ENCODE measurements at regions not wholly inside any gene's neighbourhood (a gene's known extent, or its start where the extent isn't known, plus 50 kb on each side); places are given as distances from the start of the nearest gene placed in this dataset.

DNA sequence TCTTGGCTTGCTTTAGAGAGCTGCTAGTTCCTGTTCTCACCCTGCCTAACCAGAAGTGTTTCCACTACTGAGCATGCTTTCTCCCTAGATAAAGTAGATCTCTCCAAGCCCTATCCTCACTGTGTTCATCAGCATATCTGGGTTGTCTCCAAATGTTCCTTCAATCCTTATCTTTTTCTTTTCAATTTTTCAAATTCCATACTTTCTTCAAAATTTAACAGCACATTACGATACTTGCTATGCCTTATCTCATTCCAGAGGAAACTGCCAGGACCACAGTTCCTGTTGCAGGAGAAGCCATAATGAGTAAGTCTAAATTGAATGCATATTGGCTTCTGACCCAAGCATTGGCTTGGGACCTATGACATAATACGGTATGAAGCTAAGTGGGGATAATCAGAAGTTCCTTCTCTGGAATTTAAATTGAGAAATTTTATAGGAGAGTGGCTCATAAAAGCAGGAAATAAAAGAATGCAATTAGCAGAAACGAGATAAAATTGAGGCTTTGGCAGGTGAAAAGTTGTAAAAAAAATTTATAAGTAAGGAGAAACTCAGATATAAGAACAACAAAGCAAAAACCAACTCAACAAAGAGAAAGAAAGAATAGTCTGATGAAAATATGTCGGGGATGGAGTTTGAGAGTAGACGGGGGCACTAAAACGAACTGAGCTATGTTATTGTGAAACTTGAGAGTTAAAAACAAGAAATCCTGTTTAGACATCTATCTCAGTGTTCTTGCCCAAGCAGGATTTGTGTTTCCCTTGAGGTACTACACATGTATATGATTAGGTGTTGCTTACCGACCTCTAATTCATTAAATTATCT is 631.7 kb upstream of the CCDC54 start:
- TF ChIP-seq, protein P1, sequence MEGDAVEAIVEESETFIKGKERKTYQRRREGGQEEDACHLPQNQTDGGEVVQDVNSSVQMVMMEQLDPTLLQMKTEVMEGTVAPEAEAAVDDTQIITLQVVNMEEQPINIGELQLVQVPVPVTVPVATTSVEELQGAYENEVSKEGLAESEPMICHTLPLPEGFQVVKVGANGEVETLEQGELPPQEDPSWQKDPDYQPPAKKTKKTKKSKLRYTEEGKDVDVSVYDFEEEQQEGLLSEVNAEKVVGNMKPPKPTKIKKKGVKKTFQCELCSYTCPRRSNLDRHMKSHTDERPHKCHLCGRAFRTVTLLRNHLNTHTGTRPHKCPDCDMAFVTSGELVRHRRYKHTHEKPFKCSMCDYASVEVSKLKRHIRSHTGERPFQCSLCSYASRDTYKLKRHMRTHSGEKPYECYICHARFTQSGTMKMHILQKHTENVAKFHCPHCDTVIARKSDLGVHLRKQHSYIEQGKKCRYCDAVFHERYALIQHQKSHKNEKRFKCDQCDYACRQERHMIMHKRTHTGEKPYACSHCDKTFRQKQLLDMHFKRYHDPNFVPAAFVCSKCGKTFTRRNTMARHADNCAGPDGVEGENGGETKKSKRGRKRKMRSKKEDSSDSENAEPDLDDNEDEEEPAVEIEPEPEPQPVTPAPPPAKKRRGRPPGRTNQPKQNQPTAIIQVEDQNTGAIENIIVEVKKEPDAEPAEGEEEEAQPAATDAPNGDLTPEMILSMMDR (IDR thresholded peaks at IDR 0.05; ENCODE audit: unreplicated experiment in 3 of 3), result no peak
- peaks cover 5% of the 10 kb centered on the region for H3K4me1 Mint-ChIP-seq
- peaks cover 3% of the 10 kb centered on the region for H3K9me3 Mint-ChIP-seq
- H3K4me3 Mint-ChIP-seq, result no peak overlapping the region
- no peaks in the 10 kb centered on the region for H3K36me3 Mint-ChIP-seq (ENCODE audit: low read depth)
- peak overlapping the region in 1 of 3 experiments; percentile 25 for H3K27ac Mint-ChIP-seq
- H3K27me3 Mint-ChIP-seq (ENCODE audit: low read depth), result no peaks in the 10 kb centered on the region

DNA sequence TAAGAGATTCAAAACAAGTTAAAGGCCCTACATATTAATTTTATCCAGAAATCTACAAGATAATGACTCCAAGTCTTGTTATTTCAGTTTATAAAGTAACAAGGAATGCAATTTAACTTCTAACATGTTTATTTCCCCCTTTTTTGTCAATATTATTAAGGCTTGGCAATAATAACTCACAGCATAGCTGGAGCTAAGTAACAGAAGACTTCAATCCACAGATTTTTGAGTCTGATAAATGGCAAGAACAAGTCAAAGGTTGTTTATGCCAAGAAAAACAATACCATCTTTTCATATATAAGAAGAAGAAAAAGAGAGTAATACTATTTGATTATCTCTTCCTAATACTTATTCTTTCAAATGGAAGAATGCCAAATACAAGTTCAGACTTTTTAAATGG is 631.0 kb upstream of the CCDC54 start:
- H3K9me3 Mint-ChIP-seq, result peaks cover 3% of the 10 kb centered on the region
- TF ChIP-seq, protein P1 (IDR thresholded peaks at IDR 0.05; ENCODE audit: unreplicated experiment in 3 of 3), result no peak
- no peak overlapping the region for H3K27ac Mint-ChIP-seq
- H3K4me3 Mint-ChIP-seq, result no peak overlapping the region
- H3K27me3 Mint-ChIP-seq (ENCODE audit: low read depth), result no peaks in the 10 kb centered on the region
- H3K36me3 Mint-ChIP-seq (ENCODE audit: low read depth), result no peaks in the 10 kb centered on the region
- peaks cover 5% of the 10 kb centered on the region for H3K4me1 Mint-ChIP-seq

GRCh38 chr3:106748472-106749262 is 628.6 kb upstream of the CCDC54 start:
- TF ChIP-seq, protein P1 (IDR thresholded peaks at IDR 0.05; ENCODE audit: unreplicated experiment in 3 of 3), result no peak
- Mint-ChIP-seq H3K9me3 (peaks cover 9% of the 10 kb centered on the region), H3K4me1 (peaks cover 5% of the 10 kb centered on the region), H3K4me3 (no peak overlapping the region), H3K27ac (no peak overlapping the region), H3K36me3 (ENCODE audit: low read depth) (no peaks in the 10 kb centered on the region), H3K27me3 (ENCODE audit: low read depth) (no peaks in the 10 kb centered on the region)

DNA sequence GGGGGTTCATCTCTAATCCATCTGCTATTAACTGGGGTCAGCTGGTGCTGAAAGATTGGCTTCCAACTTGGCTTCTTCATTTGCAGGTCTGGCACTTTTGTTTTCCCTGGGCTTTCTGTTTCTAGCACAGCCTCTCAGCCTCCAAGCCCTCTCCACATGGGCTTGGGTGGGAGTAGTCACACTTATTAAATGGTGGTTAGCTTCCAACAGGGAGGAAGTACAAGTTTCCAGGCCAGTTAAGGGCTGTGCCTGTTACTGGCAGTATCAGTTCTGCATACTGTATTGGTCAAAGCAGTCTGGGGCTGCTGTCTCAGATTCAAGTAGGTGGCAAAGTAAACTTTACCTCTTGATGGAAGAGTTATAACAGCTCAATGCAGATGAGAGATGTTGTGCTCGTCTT is 627.1 kb upstream of the CCDC54 start:
- H3K36me3 Mint-ChIP-seq (ENCODE audit: low read depth), result no peaks in the 10 kb centered on the region
- TF ChIP-seq, protein P1 (IDR thresholded peaks at IDR 0.05; ENCODE audit: unreplicated experiment in 3 of 3), result no peak
- peaks cover 5% of the 10 kb centered on the region for H3K4me1 Mint-ChIP-seq
- no peak overlapping the region for H3K4me3 Mint-ChIP-seq
- no peaks in the 10 kb centered on the region for H3K27me3 Mint-ChIP-seq (ENCODE audit: low read depth)
- H3K9me3 Mint-ChIP-seq, result peaks cover 21% of the 10 kb centered on the region
- no peak overlapping the region for H3K27ac Mint-ChIP-seq

DNA sequence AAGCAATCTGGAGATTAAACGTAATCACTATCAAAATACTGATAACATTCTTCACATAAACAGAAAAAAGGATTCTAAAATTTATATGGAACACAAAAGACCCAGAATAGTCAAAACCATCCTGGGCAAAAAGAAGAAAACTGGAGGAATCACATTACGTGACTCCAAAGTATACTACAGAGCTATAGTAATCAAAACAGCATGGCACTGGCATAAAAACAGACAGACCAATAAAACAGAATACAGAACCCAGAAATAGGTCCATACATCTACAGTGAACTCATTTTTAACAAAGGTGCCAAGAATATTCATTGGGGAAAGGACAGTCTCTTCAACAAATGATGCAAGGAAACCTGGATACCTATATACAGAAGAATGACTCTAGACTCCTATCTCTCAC is 621.9 kb upstream of the CCDC54 start:
- H3K4me3 Mint-ChIP-seq, result no peak overlapping the region
- no peak overlapping the region for H3K27ac Mint-ChIP-seq
- H3K36me3 Mint-ChIP-seq (ENCODE audit: low read depth), result no peaks in the 10 kb centered on the region
- peaks cover 26% of the 10 kb centered on the region for H3K9me3 Mint-ChIP-seq
- TF ChIP-seq, protein P1 (IDR thresholded peaks at IDR 0.05; ENCODE audit: unreplicated experiment in 3 of 3), result no peak
- H3K27me3 Mint-ChIP-seq (ENCODE audit: low read depth), result no peaks in the 10 kb centered on the region
- no peaks in the 10 kb centered on the region for H3K4me1 Mint-ChIP-seq
